Endodermal cell (in vitro differentiated cells): ENCODE measurements at regions not wholly inside any gene's neighbourhood (a gene's known extent, or its start where the extent isn't known, plus 50 kb on each side); places are given as distances from the start of the nearest gene placed in this dataset.

Experiments
- DNase-seq: peaks from one replicate; pipeline ENCODE4 v3.0.0-alpha.2; 2017
- H3K27ac ChIP-seq: 2 replicates; pipeline ENCODE4 v1.5.1; 2013; ENCODE audit warnings: mild to moderate bottlenecking, low read depth, low read length, moderate library complexity
- H3K27me3 ChIP-seq: 2 replicates; pipeline ENCODE4 v1.6.1; 2013; ENCODE audit warnings: mild to moderate bottlenecking, low read length, moderate library complexity; ENCODE audit not compliant: insufficient read depth, control insufficient read depth, poor library complexity, severe bottlenecking
- H3K36me3 ChIP-seq: 2 replicates; pipeline ENCODE4 v1.7.0; 2013; ENCODE audit warnings: mild to moderate bottlenecking, low read length, moderate library complexity; ENCODE audit not compliant: control insufficient read depth, insufficient read depth
- H3K4me1 ChIP-seq: one replicate; pipeline ENCODE4 v1.7.0; 2013; ENCODE audit warnings: low read length; ENCODE audit not compliant: control insufficient read depth, insufficient read depth
- H3K4me3 ChIP-seq: 2 replicates; pipeline ENCODE4 v1.5.1; 2013; ENCODE audit warnings: mild to moderate bottlenecking, low read length, moderate library complexity
- H3K9ac ChIP-seq: 2 replicates; pipeline ENCODE4 v1.6.1; 2013; ENCODE audit warnings: mild to moderate bottlenecking, low read length, moderate library complexity; ENCODE audit not compliant: poor library complexity, severe bottlenecking; ENCODE audit errors: extremely low read depth
- H3K9me3 ChIP-seq: 2 replicates; pipeline ENCODE4 v1.6.1; 2013; ENCODE audit warnings: mild to moderate bottlenecking, low read length, moderate library complexity; ENCODE audit not compliant: control insufficient read depth
- H3K27ac Mint-ChIP-seq: 2 replicates; pipeline ENCODE4 v1.8.0; 2020; ENCODE audit warnings: mixed read lengths
- H3K27me3 Mint-ChIP-seq: 2 replicates; pipeline ENCODE4 v1.8.0; 2021; ENCODE audit warnings: mild to moderate bottlenecking, mixed read lengths; ENCODE audit not compliant: insufficient read depth
- H3K36me3 Mint-ChIP-seq: 2 replicates; pipeline ENCODE4 v1.8.0; 2020; ENCODE audit warnings: low read depth, mixed read lengths
- H3K4me1 Mint-ChIP-seq: 2 replicates; pipeline ENCODE4 v1.8.0; 2020; ENCODE audit warnings: mixed read lengths
- H3K4me3 Mint-ChIP-seq: 2 replicates; pipeline ENCODE4 v1.8.0; 2020; ENCODE audit warnings: mild to moderate bottlenecking, moderate library complexity, mixed read lengths
- H3K9me3 Mint-ChIP-seq: 2 replicates; pipeline ENCODE4 v1.8.0; 2020; ENCODE audit warnings: mild to moderate bottlenecking, mixed read lengths
- WGBS, 2 experiments: methylation state at CpG; one replicate each; pipeline versions ENCODE4 v1.1.5 to v1.1.7; 2013; ENCODE audit warnings: missing lambda C conversion rate in 2 of 2, mixed read lengths in 1 of 2; ENCODE audit not compliant: insufficient coverage in 1 of 2, insufficient read length in 1 of 2; 5-methylcytosine and 5-hydroxymethylcytosine counted together
- TF ChIP-seq, protein P1 (sequence below): fragments of 200-600 bp; sonication (generic); conservative IDR thresholded peaks from 2 replicates; pipeline ENCODE4 v1.5.0; 2021; ENCODE audit warnings: antibody characterized with exemption, mild to moderate bottlenecking

GRCh38 chr5:171637811-171638210 lies 147.8 kb upstream of the SMIM23 start:
- H3K36me3 Mint-ChIP-seq: no peaks in the 10 kb centered on the region

GRCh38 chr5:171639205-171639621 lies 146.4 kb upstream of the SMIM23 start:
- Histone ChIP-seq H3K27me3 (no peaks in the 10 kb centered on the region), H3K4me1 (no peaks in the 10 kb centered on the region), H3K36me3 (no peaks in the 10 kb centered on the region), H3K4me3 (no peak overlapping the region), H3K9ac (no peak overlapping the region), H3K27ac (no peak overlapping the region), H3K9me3 (no peaks in the 10 kb centered on the region)
- peaks cover under 1% of the 10 kb centered on the region for H3K27me3 Mint-ChIP-seq
- H3K4me1 Mint-ChIP-seq: no peaks in the 10 kb centered on the region
- H3K36me3 Mint-ChIP-seq: no peaks in the 10 kb centered on the region
- TF ChIP-seq, protein P1, sequence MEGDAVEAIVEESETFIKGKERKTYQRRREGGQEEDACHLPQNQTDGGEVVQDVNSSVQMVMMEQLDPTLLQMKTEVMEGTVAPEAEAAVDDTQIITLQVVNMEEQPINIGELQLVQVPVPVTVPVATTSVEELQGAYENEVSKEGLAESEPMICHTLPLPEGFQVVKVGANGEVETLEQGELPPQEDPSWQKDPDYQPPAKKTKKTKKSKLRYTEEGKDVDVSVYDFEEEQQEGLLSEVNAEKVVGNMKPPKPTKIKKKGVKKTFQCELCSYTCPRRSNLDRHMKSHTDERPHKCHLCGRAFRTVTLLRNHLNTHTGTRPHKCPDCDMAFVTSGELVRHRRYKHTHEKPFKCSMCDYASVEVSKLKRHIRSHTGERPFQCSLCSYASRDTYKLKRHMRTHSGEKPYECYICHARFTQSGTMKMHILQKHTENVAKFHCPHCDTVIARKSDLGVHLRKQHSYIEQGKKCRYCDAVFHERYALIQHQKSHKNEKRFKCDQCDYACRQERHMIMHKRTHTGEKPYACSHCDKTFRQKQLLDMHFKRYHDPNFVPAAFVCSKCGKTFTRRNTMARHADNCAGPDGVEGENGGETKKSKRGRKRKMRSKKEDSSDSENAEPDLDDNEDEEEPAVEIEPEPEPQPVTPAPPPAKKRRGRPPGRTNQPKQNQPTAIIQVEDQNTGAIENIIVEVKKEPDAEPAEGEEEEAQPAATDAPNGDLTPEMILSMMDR: no peak
- H3K4me3 Mint-ChIP-seq: no peak overlapping the region
- DNase-seq: no peak
- WGBS, 2 experiments: 92 to 100% methylated on average over 3 to 4 of the region's 4 CpGs
- H3K27ac Mint-ChIP-seq: no peak overlapping the region
- no peaks in the 10 kb centered on the region for H3K9me3 Mint-ChIP-seq

More at GRCh38 chr5:171637811-171638210, 147.8 kb upstream of the SMIM23 start:
- H3K9ac ChIP-seq: no peak overlapping the region
- H3K4me1 Mint-ChIP-seq: no peaks in the 10 kb centered on the region
- 83 to 86% methylated on average over 1 of the region's 1 CpG for WGBS, 2 experiments
- H3K4me1 ChIP-seq: no peaks in the 10 kb centered on the region
- H3K27me3 ChIP-seq: no peaks in the 10 kb centered on the region
- H3K9me3 Mint-ChIP-seq: no peaks in the 10 kb centered on the region
- H3K4me3 ChIP-seq: no peak overlapping the region
- no peaks in the 10 kb centered on the region for H3K27me3 Mint-ChIP-seq
- H3K4me3 Mint-ChIP-seq: no peak overlapping the region
- H3K9me3 ChIP-seq: no peaks in the 10 kb centered on the region
- no peak for DNase-seq
- no peaks in the 10 kb centered on the region for H3K36me3 ChIP-seq
- H3K27ac Mint-ChIP-seq: no peak overlapping the region
- TF ChIP-seq, protein P1: no peak
- H3K27ac ChIP-seq: no peak overlapping the region

- H3K27me3 Mint-ChIP-seq: peaks cover 2% of the 10 kb centered on the region
- no peak overlapping the region for H3K9ac ChIP-seq
- 93 to 95% methylated on average over 4 of the region's 4 CpGs for WGBS, 2 experiments
- H3K36me3 ChIP-seq: no peaks in the 10 kb centered on the region
- no peak overlapping the region for H3K4me3 ChIP-seq
- no peaks in the 10 kb centered on the region for H3K27me3 ChIP-seq
- H3K9me3 ChIP-seq: no peaks in the 10 kb centered on the region
- H3K36me3 Mint-ChIP-seq: no peaks in the 10 kb centered on the region
- no peak overlapping the region for H3K27ac ChIP-seq
- TF ChIP-seq, protein P1: no peak
- no peaks in the 10 kb centered on the region for H3K4me1 ChIP-seq
- no peaks in the 10 kb centered on the region for H3K4me1 Mint-ChIP-seq
- H3K27ac Mint-ChIP-seq: no peak overlapping the region
- no peak overlapping the region for H3K4me3 Mint-ChIP-seq
- no peaks in the 10 kb centered on the region for H3K9me3 Mint-ChIP-seq
- DNase-seq: no peak
Observed at GRCh38 chr5:171639966-171640365, 145.7 kb upstream of the SMIM23 start.
